ENCODE measurements at regions not wholly inside any gene's neighbourhood (a gene's known extent, or its start where the extent isn't known, plus 50 kb on each side); places are given as distances from the start of the nearest gene placed in this dataset.

DNA sequence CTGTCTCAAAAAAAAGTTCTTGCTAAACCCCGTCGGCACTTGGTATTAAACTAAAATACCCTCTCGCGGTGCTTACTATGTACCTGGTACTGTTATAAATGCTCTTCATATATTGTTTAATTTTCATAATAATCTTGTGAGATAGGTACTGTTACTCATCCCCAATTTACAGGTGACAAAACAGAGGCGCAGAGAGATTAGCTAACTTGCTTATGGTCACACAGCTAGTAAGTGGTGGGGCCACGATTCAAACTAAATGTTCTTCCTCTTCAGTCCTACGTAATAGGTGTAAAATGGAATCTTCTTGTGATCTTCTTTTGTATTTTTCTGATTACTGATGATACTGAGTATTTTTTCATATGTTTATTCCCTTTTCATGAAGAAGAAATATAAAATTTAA is 51.3 kb downstream of the TET3 start:
- no peak overlapping the region for H3K4me3 ChIP-seq (ENCODE audit: low read depth, low read length)
- no peak for DNase-seq (ENCODE audit: low read depth)
- TF ChIP-seq, protein P1, sequence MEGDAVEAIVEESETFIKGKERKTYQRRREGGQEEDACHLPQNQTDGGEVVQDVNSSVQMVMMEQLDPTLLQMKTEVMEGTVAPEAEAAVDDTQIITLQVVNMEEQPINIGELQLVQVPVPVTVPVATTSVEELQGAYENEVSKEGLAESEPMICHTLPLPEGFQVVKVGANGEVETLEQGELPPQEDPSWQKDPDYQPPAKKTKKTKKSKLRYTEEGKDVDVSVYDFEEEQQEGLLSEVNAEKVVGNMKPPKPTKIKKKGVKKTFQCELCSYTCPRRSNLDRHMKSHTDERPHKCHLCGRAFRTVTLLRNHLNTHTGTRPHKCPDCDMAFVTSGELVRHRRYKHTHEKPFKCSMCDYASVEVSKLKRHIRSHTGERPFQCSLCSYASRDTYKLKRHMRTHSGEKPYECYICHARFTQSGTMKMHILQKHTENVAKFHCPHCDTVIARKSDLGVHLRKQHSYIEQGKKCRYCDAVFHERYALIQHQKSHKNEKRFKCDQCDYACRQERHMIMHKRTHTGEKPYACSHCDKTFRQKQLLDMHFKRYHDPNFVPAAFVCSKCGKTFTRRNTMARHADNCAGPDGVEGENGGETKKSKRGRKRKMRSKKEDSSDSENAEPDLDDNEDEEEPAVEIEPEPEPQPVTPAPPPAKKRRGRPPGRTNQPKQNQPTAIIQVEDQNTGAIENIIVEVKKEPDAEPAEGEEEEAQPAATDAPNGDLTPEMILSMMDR (conservative IDR thresholded peaks at IDR 0.05; ENCODE audit: low read depth, low read length), result no peak

DNA sequence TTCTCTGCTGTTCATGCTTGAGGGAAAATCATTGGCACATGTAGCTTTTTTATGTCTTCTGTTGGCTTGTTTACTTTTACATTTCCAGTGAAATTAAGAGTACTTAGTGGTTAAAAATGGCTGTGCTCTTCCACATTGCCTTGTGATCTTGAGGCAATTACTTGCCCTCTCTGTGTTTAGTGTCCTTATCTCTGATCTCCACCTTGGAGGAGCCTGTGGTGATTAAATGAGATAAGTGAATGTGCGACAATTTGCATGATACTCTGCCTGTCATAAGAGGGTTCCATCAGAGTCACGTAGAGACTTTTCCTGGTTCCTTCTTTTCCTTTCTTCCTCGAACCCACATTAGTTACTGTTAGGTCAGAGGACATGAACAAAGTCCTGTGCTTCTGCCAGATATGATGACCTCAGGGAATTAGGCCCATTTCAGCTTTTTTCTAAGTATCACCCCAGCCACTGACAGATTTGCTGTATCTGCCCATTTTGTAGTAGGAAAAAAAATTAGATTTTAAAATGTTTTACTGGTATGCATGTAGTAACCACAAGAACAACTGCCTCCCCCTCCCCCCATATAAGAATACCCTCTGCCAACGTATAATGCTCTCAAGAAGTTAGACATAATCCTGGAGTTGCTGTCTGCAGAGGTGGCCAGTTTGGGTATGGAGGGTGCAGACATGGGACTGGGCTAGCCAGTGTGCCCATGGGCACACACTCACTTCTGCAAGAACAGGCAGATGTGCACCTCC is 51.9 kb downstream of the TET3 start:
- no peak for DNase-seq (ENCODE audit: low read depth)
- no peak overlapping the region for H3K4me3 ChIP-seq (ENCODE audit: low read depth, low read length)
- TF ChIP-seq, protein P1 (conservative IDR thresholded peaks at IDR 0.05; ENCODE audit: low read depth, low read length), result no peak

DNA sequence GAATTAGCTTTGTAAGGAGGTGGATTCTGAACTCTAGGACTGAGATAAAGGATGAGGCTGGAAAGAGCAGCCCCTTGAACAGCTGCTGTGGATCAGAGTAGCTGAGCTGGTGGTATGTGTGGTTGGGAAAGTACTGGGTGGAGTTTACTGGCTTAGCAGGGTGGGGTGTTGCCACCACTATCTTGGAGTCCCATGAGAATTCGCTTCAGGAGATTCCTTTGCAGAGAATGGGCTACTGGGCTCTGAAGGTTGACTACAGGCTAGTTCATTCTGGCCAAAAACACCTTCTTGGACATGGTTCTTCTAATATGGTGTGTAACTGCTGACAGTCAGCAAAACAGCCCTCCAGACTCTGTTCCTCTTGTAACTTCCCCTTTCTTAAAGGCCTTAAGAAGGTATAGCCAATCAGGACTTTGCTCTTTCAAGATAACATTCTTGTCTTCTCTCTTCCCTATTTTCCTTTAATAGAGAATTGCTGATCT is 52.7 kb downstream of the TET3 start:
- no peak for DNase-seq (ENCODE audit: low read depth)

DNA sequence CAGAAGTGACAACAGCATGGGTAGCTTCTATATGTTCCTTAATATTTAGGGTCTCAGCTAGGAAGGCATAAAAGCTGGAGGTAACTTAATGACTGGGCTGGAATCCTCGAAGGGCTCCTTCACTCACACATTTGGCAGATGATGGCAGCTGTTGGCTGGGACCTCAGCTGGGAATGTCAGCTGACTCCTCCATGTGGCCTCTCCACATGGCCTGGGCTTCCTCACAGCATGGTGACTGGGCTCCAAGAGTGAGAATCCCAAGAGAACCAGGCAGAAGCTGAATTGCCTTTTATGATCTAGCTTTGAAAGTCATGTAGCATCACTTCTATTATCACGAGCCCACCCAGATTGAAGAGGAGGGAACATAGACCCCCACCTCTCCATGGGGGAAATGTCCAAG is 54.9 kb downstream of the TET3 start:
- H3K4me3 ChIP-seq (ENCODE audit: low read depth, low read length), result no peak overlapping the region
- DNase-seq (ENCODE audit: low read depth), result no peak
- TF ChIP-seq, protein P1 (conservative IDR thresholded peaks at IDR 0.05; ENCODE audit: low read depth, low read length), result no peak

More for the DNA sequence above, 52.7 kb downstream of the TET3 start:
- TF ChIP-seq, protein P1 (conservative IDR thresholded peaks at IDR 0.05; ENCODE audit: low read depth, low read length), result no peak
- no peak overlapping the region for H3K4me3 ChIP-seq (ENCODE audit: low read depth, low read length)

DNA sequence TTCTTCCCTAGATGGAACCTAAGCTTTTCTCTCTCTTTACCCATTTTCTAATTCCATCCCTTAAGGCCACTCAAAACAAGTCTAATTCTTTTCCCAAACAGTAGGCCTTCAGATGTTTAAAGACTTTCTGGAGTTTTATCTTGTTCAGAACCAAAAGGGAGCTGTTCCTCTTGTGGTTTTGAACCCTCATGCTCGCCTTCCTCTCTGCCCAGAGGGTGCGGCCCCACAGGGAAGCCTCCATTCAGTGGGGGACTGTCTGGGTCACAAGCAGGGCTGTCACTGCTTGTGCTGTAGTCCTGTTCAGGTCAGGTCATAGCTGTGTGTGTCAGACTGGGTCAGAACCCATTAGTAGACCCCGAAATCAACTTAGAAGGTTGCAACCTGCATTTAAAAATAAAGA is 56.5 kb downstream of the TET3 start:
- no peak for DNase-seq (ENCODE audit: low read depth)
- TF ChIP-seq, protein P1 (conservative IDR thresholded peaks at IDR 0.05; ENCODE audit: low read depth, low read length), result no peak

DNA sequence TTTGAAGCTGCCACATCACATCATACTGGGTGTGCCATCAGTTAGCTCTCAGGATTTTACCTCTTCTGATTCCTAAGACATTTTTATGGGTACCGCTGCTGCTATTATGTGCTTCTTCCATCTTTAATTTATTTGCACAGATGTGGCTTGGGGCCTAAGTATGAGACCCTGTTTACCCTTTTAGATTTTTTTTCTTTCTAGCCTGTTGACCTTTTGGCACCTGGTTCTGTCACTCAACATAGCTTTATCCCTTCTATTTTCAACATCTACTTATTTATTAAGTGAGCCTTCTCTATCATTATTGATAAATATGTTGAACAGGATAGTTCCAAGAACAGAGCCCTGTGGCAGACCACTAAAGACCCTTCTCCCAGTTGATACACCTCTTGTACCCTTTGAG is 57.0 kb downstream of the TET3 start:
- no peak for DNase-seq (ENCODE audit: low read depth)
- no peak overlapping the region for H3K4me3 ChIP-seq (ENCODE audit: low read depth, low read length)
- TF ChIP-seq, protein P1 (conservative IDR thresholded peaks at IDR 0.05; ENCODE audit: low read depth, low read length), result no peak

More for the DNA sequence above, 56.5 kb downstream of the TET3 start:
- H3K4me3 ChIP-seq (ENCODE audit: low read depth, low read length), result no peak overlapping the region

DNA sequence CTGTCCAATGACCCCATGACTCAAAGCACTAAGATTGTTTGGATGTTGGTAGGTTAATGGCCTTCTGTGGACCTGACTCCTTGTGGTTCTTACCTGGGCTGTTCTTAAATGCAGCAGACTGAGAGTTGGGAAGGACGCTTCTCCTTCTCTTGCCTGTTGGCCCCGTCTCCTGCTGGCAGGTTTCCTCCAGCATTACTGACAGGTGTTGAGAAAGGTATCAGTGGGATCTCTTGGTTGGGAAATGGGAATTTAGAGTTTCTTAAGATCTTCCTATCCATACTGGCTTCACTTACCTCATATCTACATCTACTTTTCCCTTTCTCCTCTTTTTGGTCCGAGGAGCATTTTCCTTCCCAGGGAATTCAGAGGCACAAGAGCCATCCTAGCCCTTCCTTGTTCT is 57.9 kb downstream of the TET3 start:
- TF ChIP-seq, protein P1 (conservative IDR thresholded peaks at IDR 0.05; ENCODE audit: low read depth, low read length), result no peak
- no peak for DNase-seq (ENCODE audit: low read depth)
- H3K4me3 ChIP-seq (ENCODE audit: low read depth, low read length), result no peak overlapping the region
